CD4-positive, alpha-beta T cell treated with Interleukin-4 for 4 hours (primary cell): ENCODE measurements at regions not wholly inside any gene's neighbourhood (a gene's known extent, or its start where the extent isn't known, plus 50 kb on each side); places are given as distances from the start of the nearest gene placed in this dataset.

Experiments used
- DNase-seq: peaks from one replicate; pipeline ENCODE4 v3.0.0-alpha.2; 2020

GRCh38 chr12:38139456-38139855 lies 177.1 kb upstream of the ALG10B start:
- DNase-seq = no peak

- DNase-seq = no peak
Observed at GRCh38 chr12:38141239-38141638, 175.3 kb upstream of the ALG10B start.

GRCh38 chr12:38141861-38142260 lies 174.7 kb upstream of the ALG10B start:
- no peak for DNase-seq

DNA sequence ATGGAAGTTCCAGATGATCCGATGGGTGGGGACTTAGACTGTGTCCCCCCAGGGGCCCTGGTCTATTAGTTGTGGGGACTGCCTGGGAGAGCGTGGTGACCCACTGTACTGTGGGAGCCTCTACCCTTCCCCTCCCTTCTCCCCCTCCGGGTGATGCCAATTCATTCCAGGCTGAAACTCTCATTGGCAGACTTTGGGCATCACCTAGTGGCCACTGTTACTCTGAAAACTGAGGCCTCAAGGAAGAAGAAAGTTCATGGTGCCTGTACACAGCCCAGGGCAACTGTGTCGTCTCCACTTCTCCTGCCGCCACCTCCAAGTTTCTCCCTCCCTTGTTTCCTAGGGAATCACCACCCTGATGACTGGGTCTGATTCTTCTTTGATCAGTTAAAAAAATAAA lies 173.6 kb upstream of the ALG10B start:
- DNase-seq = no peak

GRCh38 chr12:38144049-38144448 lies 172.5 kb upstream of the ALG10B start:
- no peak for DNase-seq

GRCh38 chr12:38144601-38145436 lies 171.8 kb upstream of the ALG10B start:
- no peak for DNase-seq

DNA sequence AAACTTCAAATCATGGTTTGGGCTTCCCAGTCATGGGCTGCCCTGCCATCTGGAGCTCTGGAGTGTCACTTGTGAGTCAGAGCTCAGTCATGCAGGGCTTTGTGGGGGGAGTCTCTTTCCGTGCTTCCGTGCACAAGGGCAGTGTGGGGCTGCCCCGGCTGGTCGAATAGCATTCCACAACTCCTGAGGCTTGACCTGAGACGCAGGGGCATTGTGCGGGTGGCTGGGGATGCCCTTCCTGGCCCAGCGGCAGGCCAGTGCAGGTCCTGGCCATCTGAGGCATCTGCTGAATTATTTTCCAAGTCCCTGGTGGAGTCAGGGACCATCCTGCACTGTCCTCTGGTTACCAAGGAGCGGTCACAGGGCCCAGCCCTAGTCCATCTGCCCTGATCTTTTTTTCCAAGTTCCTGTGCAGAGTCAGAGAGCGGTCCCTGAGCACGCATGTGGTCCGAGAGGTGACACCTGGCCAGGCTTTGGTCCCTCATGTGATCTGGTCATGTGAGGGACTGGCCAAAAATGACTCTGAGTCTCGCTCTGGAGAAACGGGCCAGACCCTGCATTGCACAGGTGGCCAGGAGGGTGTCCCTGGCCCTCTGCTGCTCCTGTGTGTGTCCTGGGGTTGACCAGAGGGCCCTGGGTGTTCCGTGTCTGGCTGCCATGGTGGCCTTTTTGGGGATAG lies 167.0 kb upstream of the ALG10B start:
- no peak for DNase-seq

- no peak for DNase-seq
Observed at GRCh38 chr12:38151991-38152700, 164.4 kb upstream of the ALG10B start.

DNA sequence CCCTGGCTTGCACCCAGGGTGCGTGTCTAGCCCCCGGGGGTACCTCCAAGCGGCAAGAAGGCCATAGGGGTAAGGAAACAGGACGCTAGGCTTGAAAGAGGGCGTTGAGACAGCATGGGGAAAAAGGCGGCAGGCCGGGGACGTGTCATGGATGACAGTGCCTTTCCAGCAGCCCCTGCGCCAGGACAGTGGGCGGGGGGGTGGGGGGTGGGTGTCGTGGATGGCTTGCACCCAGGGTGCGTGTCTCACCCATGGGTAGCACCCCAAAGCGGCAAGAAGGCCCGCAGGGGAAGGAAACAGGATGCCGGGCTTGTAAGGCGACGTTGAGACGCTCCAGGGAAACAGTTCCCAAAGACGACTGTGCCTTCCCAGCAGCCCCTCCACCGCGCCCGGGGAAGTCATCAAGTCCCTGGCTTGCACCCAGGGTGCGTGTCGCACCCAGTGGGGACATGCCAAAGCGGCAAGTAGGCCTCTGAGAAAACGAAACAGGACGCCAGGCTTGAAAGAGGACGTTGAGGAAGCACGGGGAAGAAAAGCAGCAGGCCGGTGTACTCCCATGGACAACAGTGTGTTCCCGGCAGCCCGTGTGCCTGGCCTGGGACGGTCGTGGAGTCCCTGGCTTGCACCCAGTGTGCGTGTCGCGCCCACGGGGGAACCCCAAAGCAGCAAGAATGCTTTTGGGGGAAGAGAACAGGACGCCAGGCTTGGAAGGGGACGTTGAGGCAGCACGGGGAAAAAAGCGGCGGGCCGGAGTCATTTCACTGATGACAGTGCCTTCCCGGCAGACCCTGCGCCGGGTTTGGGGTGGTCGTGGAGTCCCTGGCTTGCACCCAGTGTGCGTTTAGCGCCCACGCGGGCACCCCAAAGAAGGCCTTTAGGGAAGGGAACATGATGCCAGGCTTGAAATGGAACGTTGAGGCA lies 163.5 kb upstream of the ALG10B start:
- DNase-seq = no peak

DNA sequence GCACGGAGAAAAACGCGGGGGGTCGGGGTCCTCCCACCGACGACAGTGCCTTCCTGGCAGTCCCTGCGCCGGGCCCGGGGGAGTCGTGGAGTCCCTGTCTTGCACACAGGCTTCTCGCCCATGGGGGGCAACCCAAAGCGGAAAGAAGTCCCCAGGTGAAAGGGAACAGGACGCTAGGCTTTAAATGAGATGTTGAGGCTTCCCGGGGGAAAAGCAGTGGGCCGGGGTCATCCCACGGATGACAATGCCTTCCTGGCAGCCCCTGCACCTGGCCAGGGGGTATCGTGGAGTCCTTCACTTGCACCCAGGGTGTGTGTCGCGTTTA lies 162.9 kb upstream of the ALG10B start:
- no peak for DNase-seq

- DNase-seq = no peak
Observed at GRCh38 chr12:38154096-38155019, 162.2 kb upstream of the ALG10B start.

DNA sequence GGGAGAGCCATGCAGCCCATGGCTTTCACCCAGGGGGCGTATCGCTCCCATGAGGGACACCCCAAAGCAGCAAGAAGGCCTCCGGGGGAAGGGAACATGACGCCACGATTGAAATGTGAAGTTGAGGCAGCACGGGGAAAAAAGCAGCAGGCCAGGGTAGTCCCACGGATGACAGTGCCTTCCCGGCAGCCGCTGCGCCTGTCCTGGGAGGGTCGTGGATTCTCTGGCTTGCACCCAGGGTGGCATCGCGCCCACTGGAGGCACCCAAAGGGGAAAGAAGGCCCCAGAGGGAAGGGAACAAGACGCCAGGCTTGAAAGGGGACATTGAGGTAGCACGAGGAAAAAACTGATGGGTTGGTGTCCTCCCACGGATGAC lies 161.6 kb upstream of the ALG10B start:
- DNase-seq = no peak

DNA sequence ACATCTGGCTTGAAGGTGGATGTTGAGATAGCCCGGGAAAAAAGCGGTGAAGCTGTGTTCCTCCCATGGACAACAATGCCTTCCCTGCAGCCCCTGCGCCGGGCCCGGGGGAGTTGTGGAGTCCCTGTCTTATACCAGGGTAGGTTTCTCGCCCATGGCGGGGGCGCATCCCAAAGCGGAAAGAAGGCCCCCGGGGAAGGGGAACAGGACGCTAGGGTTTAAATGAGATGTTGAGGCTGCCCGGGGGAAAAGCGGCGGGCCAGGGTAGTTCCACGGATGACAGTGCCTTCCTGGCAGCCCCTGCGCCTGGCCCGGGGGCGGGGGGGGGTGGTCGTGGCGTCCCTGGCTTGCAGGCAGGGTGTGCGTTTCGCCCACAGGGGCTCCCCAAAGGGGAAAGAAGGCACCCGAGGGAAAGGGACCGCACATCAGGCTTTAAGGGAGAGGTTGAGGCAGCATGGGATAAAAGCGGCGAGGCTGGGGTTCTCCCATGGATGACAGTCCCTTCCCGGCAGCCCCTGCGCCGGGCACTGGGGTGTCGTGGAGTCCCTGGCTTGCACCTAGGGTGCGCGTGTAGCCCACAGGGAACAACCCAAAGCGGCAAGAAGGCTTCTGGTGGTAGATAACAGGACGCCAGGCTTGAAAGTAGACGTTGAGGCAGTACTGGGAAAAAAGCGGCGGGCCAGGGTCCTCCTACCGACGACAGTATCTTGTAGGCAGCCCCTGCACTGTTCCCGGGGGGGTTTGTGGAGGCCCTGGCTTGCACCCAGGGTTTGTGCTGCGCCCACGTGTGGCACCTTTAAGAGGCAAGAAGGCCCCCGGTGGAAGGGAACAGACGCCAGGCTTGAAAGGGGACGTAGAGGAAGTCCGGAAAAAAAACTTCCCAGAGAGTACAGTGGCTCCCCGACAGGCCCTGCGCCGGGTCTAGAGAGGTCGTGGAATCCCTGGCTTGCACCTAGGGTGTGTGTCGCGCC lies 160.8 kb upstream of the ALG10B start:
- DNase-seq = no peak

DNA sequence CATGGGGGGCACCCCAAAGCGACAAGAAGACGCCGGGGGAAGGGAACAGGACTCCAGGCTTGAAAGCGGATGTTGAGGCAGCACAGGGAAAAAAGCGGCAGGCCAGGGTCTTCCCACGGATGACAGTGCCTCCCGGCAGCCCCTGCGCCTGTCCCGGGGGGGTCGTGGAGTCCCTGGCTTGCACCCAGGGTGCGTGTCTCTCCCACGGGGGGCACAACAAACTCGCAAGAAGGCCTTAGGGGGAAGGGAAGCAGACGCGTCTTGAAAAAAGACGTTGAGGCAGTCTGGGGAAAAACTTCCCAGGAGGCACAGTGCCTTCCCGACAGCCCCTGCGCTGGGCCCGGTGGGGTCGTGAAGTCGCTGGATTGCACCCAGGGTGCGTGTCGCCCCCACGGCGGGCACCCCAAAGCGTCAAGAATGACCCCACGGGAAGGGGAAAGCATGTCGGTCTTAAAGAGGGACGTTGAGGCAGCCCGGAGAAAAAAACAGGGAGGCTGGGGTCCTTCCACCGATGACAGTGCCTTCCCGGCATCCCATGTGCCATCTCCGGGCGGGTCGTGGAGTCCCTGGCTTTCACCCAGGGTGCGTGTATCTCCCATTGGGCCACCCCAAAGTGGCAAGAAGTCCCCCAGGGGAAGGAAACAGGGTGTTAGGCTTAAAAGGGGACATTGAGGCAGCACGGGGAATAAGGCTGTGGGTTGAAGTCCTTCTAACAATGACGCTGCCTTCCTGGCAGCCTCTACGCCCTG lies 159.9 kb upstream of the ALG10B start:
- DNase-seq = no peak

- no peak for DNase-seq
Observed at GRCh38 chr12:38157274-38157932, 159.2 kb upstream of the ALG10B start.

GRCh38 chr12:38157933-38158401 lies 158.6 kb upstream of the ALG10B start:
- no peak for DNase-seq

DNA sequence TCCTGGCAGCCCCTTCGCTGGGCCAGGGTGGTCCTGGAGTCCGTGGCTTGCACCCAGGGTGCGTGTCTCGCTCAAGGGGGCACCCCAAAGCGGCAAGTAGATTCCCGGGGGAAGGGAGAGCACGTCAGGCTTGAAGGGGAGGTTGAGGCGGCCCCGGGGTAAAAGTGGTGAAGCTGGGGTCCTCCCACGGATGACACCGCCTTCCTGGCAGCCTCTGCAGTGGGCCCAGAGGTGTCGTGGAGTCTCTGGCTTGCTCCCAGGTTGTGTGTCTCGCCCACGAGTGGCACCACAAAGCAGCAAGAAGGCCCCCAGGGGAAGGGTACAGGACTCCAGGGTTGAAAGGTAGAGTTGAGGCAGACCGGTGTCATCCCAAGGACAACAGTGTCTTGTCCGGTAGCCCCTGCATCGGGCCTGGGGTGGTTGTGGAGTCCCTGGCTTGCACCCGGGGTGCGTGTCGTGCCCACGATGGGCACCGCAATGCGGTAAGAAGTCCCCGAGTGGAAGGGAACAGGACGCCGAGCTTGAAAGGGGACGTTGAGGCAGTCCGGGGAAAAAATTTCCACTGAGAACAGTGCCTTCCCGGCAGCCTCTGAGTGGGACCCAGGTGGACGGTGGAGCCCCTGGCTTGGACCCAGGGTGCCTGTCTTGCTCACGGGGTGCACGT lies 158.0 kb upstream of the ALG10B start:
- no peak for DNase-seq

DNA sequence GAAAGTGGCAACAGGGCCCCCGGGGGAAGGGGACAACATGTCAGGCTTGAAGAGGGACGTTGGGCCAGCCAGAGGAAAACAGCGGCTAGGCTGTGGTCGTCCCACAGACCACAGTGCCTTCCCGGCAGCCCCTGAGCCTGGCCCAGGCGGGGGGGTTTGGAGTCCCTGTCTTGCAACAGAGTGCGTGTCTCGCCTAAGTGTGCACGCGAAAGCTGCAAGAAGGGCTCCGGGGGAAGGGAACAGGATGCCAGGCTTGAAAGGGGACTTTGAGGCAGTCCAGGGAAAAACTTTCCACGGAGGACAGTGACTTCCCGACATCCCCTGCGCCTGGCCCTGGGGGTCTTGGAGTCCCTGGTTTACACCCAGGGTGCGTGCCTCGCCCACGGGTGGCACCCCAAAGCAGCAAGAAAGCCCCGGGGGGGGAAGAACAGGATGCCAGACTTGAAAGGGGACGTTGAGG lies 157.5 kb upstream of the ALG10B start:
- DNase-seq = no peak
